ENCODE measurements at regions not wholly inside any gene's neighbourhood (a gene's known extent, or its start where the extent isn't known, plus 50 kb on each side); places are given as distances from the start of the nearest gene placed in this dataset.

GRCh38 chr17:30588798-30589247 lies 111.6 kb downstream of the GOSR1 start:
- Histone ChIP-seq H3K4me3 (no peak overlapping the region), H3K4me1 (no peaks in the 10 kb centered on the region), H3K36me3 (no peaks in the 10 kb centered on the region), H3K27me3 (replicated peaks in 1 of 7) (no peaks in the 10 kb centered on the region), H3K9me3 (peaks cover 0 to 8% (median 0%) of the 10 kb centered on the region in 8 donors), H3K27ac (no peak overlapping the region)
- no peak for TF ChIP-seq POLR2AphosphoS5 (IDR thresholded peaks at IDR 0.05)
- TF ChIP-seq CTCF (IDR thresholded peaks at IDR 0.05 in 8 of 11, conservative IDR thresholded peaks at IDR 0.05 in 3 of 11), result no peak
- TF ChIP-seq POLR2A (IDR thresholded peaks at IDR 0.05), result no peak
- 90 to 95% (median 92%) methylated on average over 6 to 7 of the region's 7 CpGs for WGBS, 5 donors
- intact Hi-C loops (cut with DNase I; ENCODE audit: low total_unique reads), result no loop called here
- DNase-seq, result no peak

- intact Hi-C loops (cut with DNase I; ENCODE audit: low total_unique reads), result no loop called here
- no peaks in the 10 kb centered on the region for H3K36me3 ChIP-seq
- H3K27me3 ChIP-seq (replicated peaks in 1 of 7), result no peaks in the 10 kb centered on the region
- no peak overlapping the region for H3K4me3 ChIP-seq
- H3K9me3 ChIP-seq, result peaks cover 0 to 8% (median 0%) of the 10 kb centered on the region in 8 donors
- no peak for DNase-seq
- TF ChIP-seq CTCF (IDR thresholded peaks at IDR 0.05 in 8 of 11, conservative IDR thresholded peaks at IDR 0.05 in 3 of 11) (no peak), POLR2A (IDR thresholded peaks at IDR 0.05) (no peak), POLR2AphosphoS5 (IDR thresholded peaks at IDR 0.05) (no peak)
- no peaks in the 10 kb centered on the region for H3K4me1 ChIP-seq
- no peak overlapping the region for H3K27ac ChIP-seq
- 94 to 99% (median 97%) methylated on average over 5 of the region's 5 CpGs for WGBS, 5 donors
These were observed 109.8 kb downstream of the GOSR1 start for GRCh38 chr17:30586818-30587595.

- no peak for DNase-seq
- H3K4me1 ChIP-seq, result no peaks in the 10 kb centered on the region
- peaks cover 0 to 8% (median 0%) of the 10 kb centered on the region in 8 donors for H3K9me3 ChIP-seq
- no peak overlapping the region for H3K4me3 ChIP-seq
- TF ChIP-seq CTCF (IDR thresholded peaks at IDR 0.05 in 8 of 11, conservative IDR thresholded peaks at IDR 0.05 in 3 of 11), result no peak
- TF ChIP-seq POLR2AphosphoS5 (IDR thresholded peaks at IDR 0.05), result no peak
- no peak for TF ChIP-seq POLR2A (IDR thresholded peaks at IDR 0.05)
- intact Hi-C loops (cut with DNase I; ENCODE audit: low total_unique reads), result no loop called here
- H3K36me3 ChIP-seq, result no peaks in the 10 kb centered on the region
- 64 to 82% (median 80%) methylated on average over 5 of the region's 5 CpGs for WGBS, 5 donors
- H3K27ac ChIP-seq, result no peak overlapping the region
- no peaks in the 10 kb centered on the region for H3K27me3 ChIP-seq (replicated peaks in 1 of 7)
These were observed 107.6 kb downstream of the GOSR1 start for GRCh38 chr17:30584810-30585209.

GRCh38 chr17:30580916-30581315 lies 103.7 kb downstream of the GOSR1 start:
- TF ChIP-seq CTCF (IDR thresholded peaks at IDR 0.05 in 8 of 11, conservative IDR thresholded peaks at IDR 0.05 in 3 of 11) (no peak), POLR2AphosphoS5 (IDR thresholded peaks at IDR 0.05) (no peak), POLR2A (IDR thresholded peaks at IDR 0.05) (no peak)
- 91 to 96% (median 94%) methylated on average over 2 of the region's 2 CpGs for WGBS, 5 donors

More at GRCh38 chr17:30580916-30581315, 103.7 kb downstream of the GOSR1 start:
- Histone ChIP-seq H3K27ac (no peak overlapping the region), H3K27me3 (replicated peaks in 1 of 7) (no peaks in the 10 kb centered on the region), H3K36me3 (no peaks in the 10 kb centered on the region), H3K4me3 (no peak overlapping the region), H3K4me1 (no peaks in the 10 kb centered on the region), H3K9me3 (no peaks in the 10 kb centered on the region)
- DNase-seq, result no peak
- intact Hi-C loops (cut with DNase I; ENCODE audit: low total_unique reads), result no loop called here
